Stimulated activated CD8-positive, alpha-beta memory T cell treated with anti-CD3 and anti-CD28 coated beads, Interleukin-4, amount 100 ng/mL, for 48 hours (primary cell): ENCODE measurements at regions not wholly inside any gene's neighbourhood (a gene's known extent, or its start where the extent isn't known, plus 50 kb on each side); places are given as distances from the start of the nearest gene placed in this dataset.

Experiments used
- DNase-seq: peaks from one replicate; pipeline ENCODE4 v3.0.0-alpha.2; 2020

DNA sequence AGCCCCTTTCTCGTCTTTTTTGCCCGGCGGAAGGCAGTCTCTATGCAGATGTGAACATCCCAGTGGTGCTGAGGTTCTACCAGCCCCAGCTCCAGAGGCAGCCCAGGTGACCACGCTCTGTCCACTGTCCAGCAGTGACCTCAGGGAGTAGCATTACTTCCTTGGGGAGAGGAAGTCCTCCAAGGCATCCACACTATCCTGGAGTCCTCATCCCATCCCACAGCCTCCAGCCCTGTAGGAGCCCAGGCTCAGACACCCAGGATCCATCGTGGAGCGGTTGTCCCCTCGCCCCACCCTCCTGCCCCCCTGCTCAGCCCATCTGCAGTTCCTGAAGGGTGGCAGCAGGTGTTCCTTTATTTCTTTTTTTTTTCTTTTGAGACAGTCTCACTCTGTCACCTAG, 294.5 kb upstream of the IRX4 start:
- DNase-seq: no peak

- DNase-seq: no peak
These were observed 293.9 kb upstream of the IRX4 start for GRCh38 chr5:2176581-2176980.

DNA sequence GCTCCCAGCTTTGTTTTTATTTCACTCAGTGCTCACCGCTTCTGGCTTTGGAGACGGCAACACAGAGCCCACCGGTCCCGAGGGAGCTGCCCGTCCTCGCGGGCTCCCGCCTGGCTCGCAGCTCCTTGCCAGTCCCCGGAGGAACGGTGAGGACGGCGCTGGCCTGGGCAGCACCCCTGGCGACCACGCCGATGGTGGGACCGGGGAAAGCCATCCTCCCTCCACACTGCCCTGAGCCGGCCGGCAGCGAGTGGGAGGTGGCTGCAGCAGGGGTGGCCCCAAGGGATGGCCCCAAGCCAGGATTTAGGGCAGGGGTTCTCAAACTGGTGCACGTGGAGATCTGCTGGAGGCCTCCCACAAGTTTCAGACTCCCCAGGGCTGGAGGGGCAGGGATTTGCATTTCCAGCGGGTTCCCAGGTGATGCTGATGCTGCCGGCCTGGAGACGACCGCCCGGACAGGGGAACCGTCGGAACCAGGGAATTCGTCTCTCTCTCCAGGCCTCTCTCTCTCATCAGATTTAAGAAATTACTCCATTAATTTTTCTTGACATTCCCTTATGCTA, 293.2 kb upstream of the IRX4 start:
- DNase-seq: no peak

GRCh38 chr5:2175041-2175440, 292.3 kb upstream of the IRX4 start:
- DNase-seq: no peak

- no peak for DNase-seq
These were observed 291.8 kb upstream of the IRX4 start for GRCh38 chr5:2174538-2174937.

DNA sequence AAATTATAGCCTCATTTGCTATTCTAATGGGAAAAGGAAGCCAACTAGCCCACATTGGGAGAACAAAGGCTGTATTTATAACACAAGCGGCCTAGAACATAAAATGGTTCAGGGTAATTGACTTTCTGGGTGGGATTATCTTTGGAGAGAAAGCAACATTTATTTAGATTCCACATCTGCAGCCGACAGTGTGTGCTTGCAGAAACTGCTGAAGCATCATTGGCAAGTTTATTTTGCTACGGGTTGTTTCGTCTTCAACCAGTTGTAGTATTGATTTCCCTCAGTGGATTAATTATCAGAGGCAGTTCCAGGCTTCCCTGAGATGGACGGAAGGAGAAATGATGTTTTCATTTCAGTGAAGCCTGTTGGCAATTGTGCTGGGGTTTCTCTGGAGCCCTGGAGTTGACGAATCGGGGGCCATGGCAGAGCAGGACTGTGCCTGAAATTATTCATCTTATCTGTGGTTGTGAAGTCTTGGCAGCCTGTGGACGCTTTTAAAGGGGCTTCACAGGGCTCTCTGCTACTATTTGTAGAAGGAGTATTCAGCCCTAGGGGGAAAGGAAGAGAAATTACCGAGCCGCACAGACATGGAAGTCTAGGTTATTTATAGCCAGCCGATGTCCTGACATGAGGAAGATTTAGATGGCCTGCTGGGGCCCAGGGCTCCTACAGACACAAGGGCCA, 290.6 kb upstream of the IRX4 start:
- DNase-seq: no peak

- DNase-seq: no peak
These were observed 289.7 kb upstream of the IRX4 start for GRCh38 chr5:2172471-2172870.

DNA sequence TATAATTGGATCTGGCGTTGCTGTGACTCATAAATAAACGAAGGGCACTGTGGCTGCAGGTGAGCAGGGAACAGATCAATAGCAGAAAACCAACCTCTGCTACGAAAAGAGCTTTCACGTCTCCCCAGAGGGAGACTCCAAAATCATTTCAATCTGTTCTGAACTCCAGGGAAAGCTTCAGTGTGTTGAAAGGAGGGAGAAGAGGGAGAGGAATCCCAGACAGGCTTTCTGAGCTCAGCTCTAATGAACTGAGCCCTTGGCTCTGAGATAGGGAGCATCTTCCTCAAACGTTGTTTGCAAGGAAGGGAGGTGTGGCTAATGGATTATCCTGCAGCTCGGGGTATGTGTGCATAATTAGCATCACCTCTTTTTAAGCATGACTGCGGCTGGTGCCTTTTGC, 288.0 kb upstream of the IRX4 start:
- no peak for DNase-seq

DNA sequence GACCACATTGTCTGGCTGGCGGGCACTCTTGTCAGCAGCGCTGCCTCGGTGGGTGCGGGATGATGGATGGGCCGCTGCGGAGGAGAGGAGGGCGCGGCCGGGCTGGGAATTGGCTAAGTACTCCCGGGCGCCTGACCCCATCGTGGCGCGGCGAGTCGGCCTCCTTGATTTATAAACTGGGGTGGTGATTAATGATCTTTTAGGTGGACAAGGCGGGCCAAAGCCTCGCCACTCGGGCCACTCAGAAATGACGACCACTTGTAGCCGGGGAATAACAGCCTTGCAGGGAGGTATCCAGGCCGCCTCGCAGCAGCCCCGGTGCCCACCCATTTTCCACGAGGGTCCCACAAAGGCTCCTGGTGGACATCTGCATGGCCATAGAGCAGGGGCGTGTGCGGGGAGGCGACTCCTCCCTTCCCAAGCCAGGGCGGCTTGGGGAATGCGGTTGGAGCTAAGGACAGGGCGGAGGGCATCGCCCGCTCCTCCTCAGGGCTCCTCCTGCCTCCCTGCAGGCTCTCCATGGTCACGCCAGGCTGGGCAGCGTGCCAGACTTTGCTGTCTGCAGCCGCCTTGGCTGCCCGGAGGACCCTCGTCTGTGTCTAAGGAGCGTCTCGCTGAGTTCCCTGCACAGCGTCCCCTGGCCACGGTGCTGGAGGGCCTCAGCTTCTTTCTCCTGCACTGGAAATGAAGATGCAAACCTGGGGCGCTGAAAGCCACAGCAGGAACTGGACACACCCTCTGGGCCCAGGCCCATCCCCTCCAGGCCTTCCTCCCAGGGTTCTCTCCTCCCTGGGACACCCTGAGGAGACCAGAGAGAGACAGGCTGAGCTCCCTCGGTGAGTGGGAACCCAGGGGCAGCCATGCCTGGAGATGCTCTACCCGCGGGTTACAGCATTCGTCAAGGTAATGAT, 287.4 kb upstream of the IRX4 start:
- no peak for DNase-seq

DNA sequence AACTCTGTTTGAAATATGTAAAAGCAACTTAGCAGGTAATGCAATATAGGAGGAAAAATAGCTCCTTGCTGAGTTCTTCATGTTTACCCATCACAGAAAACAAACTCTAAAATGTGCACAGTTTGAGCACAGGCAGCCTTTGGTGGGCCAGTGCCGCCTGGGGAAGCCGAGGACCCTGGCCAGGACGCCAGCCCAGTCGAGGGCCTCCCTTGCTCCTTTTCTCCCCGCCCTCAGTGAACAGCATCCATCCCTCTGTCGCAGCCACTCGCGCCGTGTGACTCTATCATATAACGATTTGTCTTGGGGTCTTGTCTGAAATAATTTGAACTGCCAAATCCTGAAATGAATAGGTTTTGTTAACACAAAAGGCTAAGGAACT, 286.7 kb upstream of the IRX4 start:
- DNase-seq: no peak

DNA sequence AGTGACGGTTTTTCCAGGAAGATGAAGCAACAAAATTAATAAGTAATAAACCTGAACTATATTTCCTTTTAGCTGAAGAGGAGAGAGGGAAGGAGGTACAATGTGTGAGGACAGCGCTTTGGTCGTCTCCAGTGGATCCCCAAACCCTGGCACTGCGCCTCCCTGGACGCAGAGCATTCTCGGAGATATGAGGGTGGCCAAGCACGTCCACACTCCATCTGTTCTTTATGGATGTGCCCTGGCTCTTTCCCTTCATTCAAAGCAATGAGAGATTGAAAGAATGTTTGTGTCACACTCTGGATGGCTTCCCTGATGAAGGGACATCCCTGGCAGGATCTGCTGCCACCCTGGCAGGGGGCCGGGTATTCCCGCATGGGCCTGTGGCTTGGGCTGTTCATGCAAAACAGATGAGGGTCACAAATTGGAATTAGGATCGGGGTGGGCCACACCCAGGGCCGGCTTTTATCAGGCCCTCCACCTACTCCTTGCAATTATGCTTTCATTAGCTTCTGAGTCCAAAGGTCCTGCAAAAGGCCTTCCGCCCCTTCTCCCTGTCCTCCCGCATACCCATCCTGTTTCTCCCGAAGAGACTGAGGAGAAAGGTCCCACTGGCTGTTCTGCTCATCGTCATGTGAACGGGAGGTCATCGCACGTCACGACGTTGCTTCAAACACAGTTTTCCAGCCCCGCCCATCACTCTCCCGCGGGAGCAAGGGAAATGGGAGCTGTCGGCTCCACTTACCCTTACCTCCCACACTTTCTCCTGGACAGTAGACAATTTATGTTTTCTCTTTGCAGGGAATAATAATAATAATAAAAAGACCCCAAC, 286.1 kb upstream of the IRX4 start:
- DNase-seq: no peak

- no peak for DNase-seq
These were observed 284.9 kb upstream of the IRX4 start for GRCh38 chr5:2167671-2168070.

DNA sequence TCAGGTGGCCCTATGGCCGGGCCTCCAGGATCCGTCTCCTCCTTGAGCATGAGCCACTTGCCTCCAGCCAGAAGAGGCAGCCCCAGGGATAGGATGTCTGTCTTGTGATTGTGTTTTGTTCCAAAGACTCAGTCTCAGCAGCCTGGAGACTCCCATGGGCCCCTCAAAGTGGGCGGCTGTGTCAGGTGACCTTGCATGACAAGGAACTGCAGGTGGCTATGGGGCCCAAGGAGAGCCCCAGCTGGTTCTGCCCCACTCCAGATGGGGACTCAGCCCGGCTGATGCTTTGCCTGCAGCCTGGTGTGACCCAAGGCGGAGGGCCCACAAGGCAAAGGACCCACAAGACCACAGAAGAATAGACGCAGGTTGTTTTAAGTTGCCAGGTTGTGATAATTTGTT, 284.3 kb upstream of the IRX4 start:
- DNase-seq: no peak

- no peak for DNase-seq
These were observed 283.7 kb upstream of the IRX4 start for GRCh38 chr5:2166306-2166978.

GRCh38 chr5:2165615-2166305, 283.0 kb upstream of the IRX4 start:
- DNase-seq: no peak

- no peak for DNase-seq
These were observed 282.5 kb upstream of the IRX4 start for GRCh38 chr5:2165203-2165602.

GRCh38 chr5:2164586-2164985, 281.9 kb upstream of the IRX4 start:
- DNase-seq: no peak

DNA sequence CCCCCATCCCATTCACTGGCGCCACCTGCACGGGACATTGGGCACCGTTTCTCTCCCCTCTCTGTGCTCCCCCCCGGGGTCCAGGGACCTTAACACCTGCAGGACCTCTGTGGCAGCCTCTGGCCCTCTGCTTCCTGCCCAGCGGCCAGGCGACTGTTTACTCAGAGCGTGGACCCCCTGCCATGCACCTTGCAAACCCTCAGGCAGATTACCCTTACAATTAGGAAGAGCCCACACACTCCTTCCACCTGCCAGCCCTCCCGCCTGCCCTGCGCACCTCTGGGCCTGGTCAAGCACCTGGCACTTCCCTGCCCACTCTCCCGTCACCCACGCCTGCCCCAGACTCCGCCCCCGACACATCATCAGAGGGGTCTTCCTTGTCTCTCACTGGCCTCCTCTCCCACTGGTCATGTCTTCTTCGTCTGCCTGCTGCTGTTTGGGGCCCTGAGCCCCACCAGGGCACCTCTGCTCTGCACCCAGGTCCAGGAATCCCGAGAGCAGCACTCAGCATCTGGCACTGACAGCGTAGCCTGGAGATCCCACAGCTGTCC, 281.3 kb upstream of the IRX4 start:
- no peak for DNase-seq

DNA sequence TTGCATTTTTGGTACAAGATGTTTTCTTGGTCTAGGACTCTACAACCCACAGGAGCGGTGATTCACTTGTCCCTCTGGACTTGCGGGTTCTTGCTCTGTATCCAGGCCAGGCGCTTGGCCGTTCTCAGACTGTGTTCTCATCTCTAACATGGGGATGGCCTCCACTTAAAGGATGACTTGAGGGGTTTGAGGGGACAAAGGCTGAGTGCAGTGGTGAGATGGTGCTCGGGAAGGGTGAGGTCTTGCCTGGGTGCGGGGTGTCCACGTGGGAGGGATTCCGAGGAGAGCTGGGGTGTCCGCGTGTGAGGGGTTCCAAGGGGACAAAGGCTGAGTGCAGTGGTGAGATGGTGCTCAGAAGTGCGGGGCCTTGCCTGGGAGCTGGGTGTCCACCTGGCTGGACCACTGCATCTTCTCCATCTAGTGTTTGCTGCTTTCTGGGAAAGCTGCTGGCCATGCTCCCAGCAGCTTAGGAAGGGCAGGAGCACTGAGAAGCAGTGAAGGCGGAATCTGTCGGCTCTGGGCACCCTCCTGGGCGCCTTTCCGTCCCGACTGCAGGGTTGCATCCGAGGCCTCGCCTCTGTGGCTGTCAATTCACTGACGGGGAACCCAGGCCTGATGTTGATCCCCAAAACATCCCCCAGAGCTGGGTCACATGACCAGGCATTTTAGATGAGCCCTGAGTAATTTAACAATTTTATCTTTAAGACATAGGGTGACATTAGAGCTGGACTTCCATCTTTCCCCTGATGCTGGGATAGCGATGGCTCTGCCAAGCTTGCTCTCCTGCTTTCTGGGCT, 280.5 kb upstream of the IRX4 start:
- DNase-seq: no peak

DNA sequence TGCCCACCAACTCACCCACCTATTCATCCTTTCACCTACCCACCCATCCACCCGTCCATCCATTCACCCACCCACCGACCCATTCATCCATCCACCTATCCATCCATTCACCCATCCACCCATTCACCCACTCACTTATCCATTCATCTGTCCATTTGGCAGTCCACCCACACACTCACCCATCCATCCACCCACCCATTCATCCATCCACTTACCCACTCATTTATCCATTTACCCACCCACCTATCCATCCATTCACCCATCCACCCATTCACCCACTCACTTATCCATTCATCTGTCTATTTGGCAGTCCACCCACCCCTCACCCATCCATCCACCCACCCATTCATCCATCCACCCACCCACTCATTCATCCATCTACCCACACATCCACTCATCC, 278.1 kb upstream of the IRX4 start:
- no peak for DNase-seq

GRCh38 chr5:2158767-2159166, 276.0 kb upstream of the IRX4 start:
- no peak for DNase-seq
